ENCODE measurements at regions not wholly inside any gene's neighbourhood (a gene's known extent, or its start where the extent isn't known, plus 50 kb on each side); places are given as distances from the start of the nearest gene placed in this dataset.

DNA sequence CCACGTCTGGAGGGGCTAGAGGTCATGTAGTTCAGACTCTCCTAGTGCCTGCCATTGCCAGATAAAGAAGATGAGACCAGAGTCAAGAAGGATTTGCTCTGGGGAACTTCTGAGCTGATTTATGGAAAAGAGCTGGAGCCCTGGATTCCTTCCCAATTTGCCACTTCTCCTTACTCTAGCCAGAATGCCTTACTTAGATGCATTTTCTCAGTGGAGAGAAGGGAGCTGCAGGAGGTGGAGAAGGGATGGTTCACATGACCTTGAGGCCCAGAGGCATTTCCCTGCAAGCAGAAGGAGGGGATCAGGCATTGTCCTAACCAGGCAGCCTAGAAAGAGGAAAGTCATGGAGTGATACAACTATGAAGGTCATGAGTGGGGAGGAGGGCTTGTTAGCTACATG is 122.2 kb downstream of the UNC5CL start:
- Histone ChIP-seq H3K4me1 (ENCODE audit: insufficient read depth, low read length, poor library complexity, severe bottlenecking) (no peaks in the 10 kb centered on the region), H3K4me3 (ENCODE audit: low read depth, low read length, poor library complexity, severe bottlenecking) (no peak overlapping the region), H3K27ac (ENCODE audit: low read depth, low read length, poor library complexity, severe bottlenecking) (no peak overlapping the region), H3K27me3 (replicated peaks; ENCODE audit: insufficient read depth, low read depth, low read length, poor library complexity) (no peaks in the 10 kb centered on the region), H3K9me3 (ENCODE audit: low read depth, low read length, poor library complexity, severe bottlenecking) (no peaks in the 10 kb centered on the region), H3K36me3 (ENCODE audit: insufficient read depth, low read length, poor library complexity, severe bottlenecking) (no peaks in the 10 kb centered on the region)
- intact Hi-C loops (cut with micrococcal nuclease; ENCODE audit: unreplicated experiment), result no loop called here
- no peak for DNase-seq (ENCODE audit: low spot score)
- BruUV-seq (replicated peaks), result no TSS peak
- TF ChIP-seq, protein P1, sequence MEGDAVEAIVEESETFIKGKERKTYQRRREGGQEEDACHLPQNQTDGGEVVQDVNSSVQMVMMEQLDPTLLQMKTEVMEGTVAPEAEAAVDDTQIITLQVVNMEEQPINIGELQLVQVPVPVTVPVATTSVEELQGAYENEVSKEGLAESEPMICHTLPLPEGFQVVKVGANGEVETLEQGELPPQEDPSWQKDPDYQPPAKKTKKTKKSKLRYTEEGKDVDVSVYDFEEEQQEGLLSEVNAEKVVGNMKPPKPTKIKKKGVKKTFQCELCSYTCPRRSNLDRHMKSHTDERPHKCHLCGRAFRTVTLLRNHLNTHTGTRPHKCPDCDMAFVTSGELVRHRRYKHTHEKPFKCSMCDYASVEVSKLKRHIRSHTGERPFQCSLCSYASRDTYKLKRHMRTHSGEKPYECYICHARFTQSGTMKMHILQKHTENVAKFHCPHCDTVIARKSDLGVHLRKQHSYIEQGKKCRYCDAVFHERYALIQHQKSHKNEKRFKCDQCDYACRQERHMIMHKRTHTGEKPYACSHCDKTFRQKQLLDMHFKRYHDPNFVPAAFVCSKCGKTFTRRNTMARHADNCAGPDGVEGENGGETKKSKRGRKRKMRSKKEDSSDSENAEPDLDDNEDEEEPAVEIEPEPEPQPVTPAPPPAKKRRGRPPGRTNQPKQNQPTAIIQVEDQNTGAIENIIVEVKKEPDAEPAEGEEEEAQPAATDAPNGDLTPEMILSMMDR (conservative IDR thresholded peaks at IDR 0.05; ENCODE audit: low read depth, low read length), result no peak
- TF ChIP-seq EZH2 (IDR thresholded peaks at IDR 0.05; ENCODE audit: borderline replicate concordance, low read depth, low read length, poor library complexity, severe bottlenecking), result no peak
- ChIA-PET POLR2A (ENCODE audit: low non-redundant PET) (no interaction called here), CTCF (no interaction called here)

DNA sequence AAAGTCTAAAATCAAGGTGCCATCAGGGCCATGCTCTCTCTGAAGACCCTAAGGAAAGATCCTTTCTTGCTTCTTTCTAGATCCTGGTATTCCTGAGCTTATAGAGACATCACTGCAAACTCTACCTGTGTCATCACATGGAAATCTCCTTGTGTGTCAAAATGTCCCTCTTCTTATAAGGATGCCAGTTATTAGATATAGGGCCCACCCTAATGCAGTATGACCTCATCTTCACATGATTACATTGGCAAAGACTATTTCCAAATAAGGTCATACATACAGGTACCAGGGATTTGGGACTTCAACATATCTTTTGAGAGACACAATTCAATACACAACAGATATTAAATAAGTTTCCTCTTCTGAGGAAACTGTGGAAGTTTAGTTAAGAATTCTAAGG is 123.9 kb downstream of the UNC5CL start:
- ChIA-PET POLR2A (ENCODE audit: low non-redundant PET) (no interaction called here), CTCF (no interaction called here)
- TF ChIP-seq, protein P1 (conservative IDR thresholded peaks at IDR 0.05; ENCODE audit: low read depth, low read length), result no peak
- no peak for TF ChIP-seq EZH2 (IDR thresholded peaks at IDR 0.05; ENCODE audit: borderline replicate concordance, low read depth, low read length, poor library complexity, severe bottlenecking)
- Histone ChIP-seq H3K27ac (ENCODE audit: low read depth, low read length, poor library complexity, severe bottlenecking) (no peak overlapping the region), H3K4me1 (ENCODE audit: insufficient read depth, low read length, poor library complexity, severe bottlenecking) (no peaks in the 10 kb centered on the region), H3K27me3 (replicated peaks; ENCODE audit: insufficient read depth, low read depth, low read length, poor library complexity) (no peaks in the 10 kb centered on the region), H3K36me3 (ENCODE audit: insufficient read depth, low read length, poor library complexity, severe bottlenecking) (no peaks in the 10 kb centered on the region), H3K4me3 (ENCODE audit: low read depth, low read length, poor library complexity, severe bottlenecking) (no peak overlapping the region), H3K9me3 (ENCODE audit: low read depth, low read length, poor library complexity, severe bottlenecking) (no peaks in the 10 kb centered on the region)
- no TSS peak for BruUV-seq (replicated peaks)
- intact Hi-C loops (cut with micrococcal nuclease; ENCODE audit: unreplicated experiment), result no loop called here
- no peak for DNase-seq (ENCODE audit: low spot score)

GRCh38 chr6:40914005-40914404 is 125.0 kb downstream of the UNC5CL start:
- Histone ChIP-seq H3K27ac (ENCODE audit: low read depth, low read length, poor library complexity, severe bottlenecking) (no peak overlapping the region), H3K9me3 (ENCODE audit: low read depth, low read length, poor library complexity, severe bottlenecking) (no peaks in the 10 kb centered on the region), H3K36me3 (ENCODE audit: insufficient read depth, low read length, poor library complexity, severe bottlenecking) (no peaks in the 10 kb centered on the region), H3K4me1 (ENCODE audit: insufficient read depth, low read length, poor library complexity, severe bottlenecking) (no peaks in the 10 kb centered on the region), H3K4me3 (ENCODE audit: low read depth, low read length, poor library complexity, severe bottlenecking) (no peak overlapping the region), H3K27me3 (replicated peaks; ENCODE audit: insufficient read depth, low read depth, low read length, poor library complexity) (no peaks in the 10 kb centered on the region)
- BruUV-seq (replicated peaks), result no TSS peak
- DNase-seq (ENCODE audit: low spot score), result no peak
- no peak for TF ChIP-seq EZH2 (IDR thresholded peaks at IDR 0.05; ENCODE audit: borderline replicate concordance, low read depth, low read length, poor library complexity, severe bottlenecking)
- TF ChIP-seq, protein P1 (conservative IDR thresholded peaks at IDR 0.05; ENCODE audit: low read depth, low read length), result no peak
- intact Hi-C loops (cut with micrococcal nuclease; ENCODE audit: unreplicated experiment), result no loop called here
- ChIA-PET POLR2A (ENCODE audit: low non-redundant PET) (no interaction called here), CTCF (no interaction called here)
